Fibroblast of skin of abdomen (primary cell): ENCODE measurements at regions not wholly inside any gene's neighbourhood (a gene's known extent, or its start where the extent isn't known, plus 50 kb on each side); places are given as distances from the start of the nearest gene placed in this dataset.
"Not testable (repeated sequence)": the region's sequence is repeated elsewhere in the genome, so short reads cannot be mapped to it uniquely, and the experiment has no call there.

ENCODE experiments used
- DNase-seq: peaks from one replicate; pipeline ENCODE4 v3.0.0-alpha.2; 2013

GRCh38 chr1:116851189-116851588, 58.5 kb upstream of the PTGFRN start:
- DNase-seq, result not testable (repeated sequence)

- peak; percentile 46 for DNase-seq
These were observed 57.9 kb upstream of the PTGFRN start for GRCh38 chr1:116851846-116852245.

GRCh38 chr1:116852367-116852766, 57.3 kb upstream of the PTGFRN start:
- DNase-seq, result no peak

GRCh38 chr1:116852910-116853309, 56.8 kb upstream of the PTGFRN start:
- peak; percentile 63 for DNase-seq

GRCh38 chr1:116853680-116854402, 55.9 kb upstream of the PTGFRN start:
- peak; percentile 84 for DNase-seq

- no peak for DNase-seq
These were observed 55.4 kb upstream of the PTGFRN start for GRCh38 chr1:116854403-116854690.

GRCh38 chr1:116854716-116855115, 55.0 kb upstream of the PTGFRN start:
- DNase-seq, result no peak

GRCh38 chr1:116855191-116855619, 54.5 kb upstream of the PTGFRN start:
- peak; percentile 32 for DNase-seq

- peak; percentile 94 for DNase-seq
These were observed 53.9 kb upstream of the PTGFRN start for GRCh38 chr1:116855773-116856201.

- no peak for DNase-seq
These were observed 53.4 kb upstream of the PTGFRN start for GRCh38 chr1:116856312-116856711.

- no peak for DNase-seq
These were observed 52.6 kb upstream of the PTGFRN start for GRCh38 chr1:116857092-116857491.
